GM11168 (cell line): ENCODE measurements at regions not wholly inside any gene's neighbourhood (a gene's known extent, or its start where the extent isn't known, plus 50 kb on each side); places are given as distances from the start of the nearest gene placed in this dataset.

Experiments used
- in situ Hi-C: fragments of 300-500 bp; cut with MboI; formaldehyde crosslinking; loops from one replicate; pipeline ENCODE4 v1.12.0; 2022; ENCODE audit warnings: low sequenced_read_pairs; ENCODE audit not compliant: unreplicated experiment

DNA sequence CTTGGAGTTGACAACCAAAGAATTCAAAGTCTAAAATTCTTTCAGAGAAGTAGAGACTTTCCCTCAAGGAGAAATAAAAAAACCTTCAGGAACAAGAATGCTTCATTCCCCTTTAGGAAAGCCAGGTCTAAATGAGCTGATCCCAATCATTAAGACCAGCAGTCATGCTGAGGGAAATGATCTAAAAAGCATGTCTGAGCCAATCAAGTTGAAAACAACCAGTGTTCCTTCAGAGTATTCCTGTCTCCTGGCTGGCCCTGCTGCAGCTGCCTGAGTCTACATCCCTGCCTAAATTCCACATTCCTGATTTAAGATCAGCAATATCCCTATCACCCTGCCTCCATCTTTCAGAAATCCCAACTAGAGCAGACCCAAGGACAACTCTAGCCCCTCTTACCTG lies 244.5 kb downstream of the PLK2 start:
- in situ Hi-C loops = no loop called here

- in situ Hi-C loops = no loop called here
These were observed 248.4 kb downstream of the PLK2 start for GRCh38 chr5:58211441-58211840.

GRCh38 chr5:58208674-58209073 lies 251.2 kb downstream of the PLK2 start:
- in situ Hi-C loops = no loop called here

DNA sequence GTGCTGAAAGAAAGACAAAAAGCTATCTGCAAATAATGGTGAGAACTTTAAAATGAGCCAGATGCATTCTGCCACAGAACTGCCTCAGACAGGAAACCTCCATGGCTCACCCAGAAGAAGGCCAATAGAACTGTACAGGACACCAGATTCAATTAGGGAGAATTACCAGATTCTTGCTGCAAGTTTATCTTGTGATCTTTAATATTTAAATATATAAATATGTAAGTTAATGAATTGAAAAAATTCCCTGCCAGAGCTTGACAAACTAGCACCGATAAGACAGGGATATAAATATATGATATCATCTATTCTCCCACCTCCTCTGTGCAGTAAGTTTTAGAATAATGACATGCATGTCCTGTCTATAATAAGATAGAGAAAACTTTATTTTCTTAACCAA lies 252.8 kb downstream of the PLK2 start:
- in situ Hi-C loops = no loop called here

DNA sequence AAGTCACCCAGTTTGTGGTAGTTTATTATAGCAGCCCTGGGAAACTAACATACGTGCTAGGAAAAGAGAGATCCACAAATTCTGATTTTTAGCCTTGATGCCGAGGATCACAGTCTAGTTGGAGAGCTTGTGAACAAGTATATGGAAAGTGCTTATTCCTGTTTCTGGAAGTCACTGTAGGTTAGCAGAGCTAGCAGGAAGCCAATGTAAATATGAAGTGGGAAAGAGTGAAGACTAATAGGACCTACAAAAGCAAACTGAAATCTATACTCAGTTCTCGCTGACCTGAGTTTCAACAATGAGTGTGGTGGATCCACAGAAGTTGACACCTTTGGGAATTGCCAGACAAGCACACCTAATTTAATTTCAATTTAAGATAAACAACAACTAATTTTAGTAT lies 254.9 kb downstream of the PLK2 start:
- in situ Hi-C loops = no loop called here

DNA sequence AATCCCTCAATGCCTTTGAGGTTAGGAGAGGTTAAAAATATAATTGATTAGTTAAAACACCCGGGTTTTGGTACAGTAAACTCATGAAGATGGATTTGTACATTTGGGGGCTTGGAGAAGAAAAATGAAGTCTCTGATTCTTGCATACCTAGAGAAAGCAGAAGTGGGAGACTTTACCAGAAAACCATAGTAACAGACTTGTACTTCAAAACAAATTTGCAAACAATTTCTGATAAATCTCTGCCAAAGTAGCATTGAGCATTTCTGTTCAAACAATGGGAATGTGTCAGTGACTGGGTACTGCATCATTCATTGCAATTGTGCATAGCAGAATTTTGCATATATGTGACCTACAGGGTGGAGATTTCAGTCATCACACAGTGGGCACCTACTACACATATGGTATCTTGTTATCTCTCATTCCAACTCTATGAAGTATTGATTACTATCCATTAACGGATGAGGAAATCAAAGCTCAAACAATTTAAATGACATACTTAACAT lies 256.9 kb downstream of the PLK2 start:
- in situ Hi-C loops = no loop called here

DNA sequence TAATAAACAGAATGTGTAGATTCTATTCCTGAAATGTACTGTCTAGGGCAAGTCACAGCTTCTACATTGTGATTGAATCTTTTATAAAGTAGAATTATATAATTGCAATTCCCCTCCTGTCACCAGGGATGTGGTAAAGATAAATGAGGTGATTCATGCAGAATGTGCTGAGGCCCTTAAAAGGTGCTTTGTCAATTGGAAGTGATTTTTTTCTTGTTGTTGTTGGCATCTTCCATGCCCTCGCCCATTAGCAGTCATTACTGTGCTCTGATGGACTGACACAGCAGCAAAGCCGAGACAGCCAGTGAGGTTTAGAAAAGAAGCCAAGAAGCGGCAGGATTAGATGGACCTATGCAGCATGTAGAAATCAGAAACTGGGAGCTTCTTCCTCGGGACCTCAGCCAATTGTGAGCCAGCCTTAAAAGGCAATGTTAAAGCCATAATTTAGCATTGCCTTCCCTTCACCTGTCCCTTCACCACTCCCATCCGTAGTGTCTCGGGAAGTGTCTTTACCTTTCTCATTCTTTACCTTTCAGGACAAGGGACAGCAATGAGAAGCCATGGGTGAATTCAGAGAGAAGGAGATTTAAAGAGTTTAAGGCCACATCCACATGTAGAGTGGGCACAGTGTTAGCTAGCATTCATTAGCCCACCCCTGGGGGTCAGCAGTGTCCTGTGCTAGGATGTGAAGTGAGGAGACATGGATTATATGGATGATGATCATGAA lies 257.8 kb downstream of the PLK2 start:
- in situ Hi-C loops = no loop called here

GRCh38 chr5:58200451-58200850 lies 259.4 kb downstream of the PLK2 start:
- in situ Hi-C loops = no loop called here

DNA sequence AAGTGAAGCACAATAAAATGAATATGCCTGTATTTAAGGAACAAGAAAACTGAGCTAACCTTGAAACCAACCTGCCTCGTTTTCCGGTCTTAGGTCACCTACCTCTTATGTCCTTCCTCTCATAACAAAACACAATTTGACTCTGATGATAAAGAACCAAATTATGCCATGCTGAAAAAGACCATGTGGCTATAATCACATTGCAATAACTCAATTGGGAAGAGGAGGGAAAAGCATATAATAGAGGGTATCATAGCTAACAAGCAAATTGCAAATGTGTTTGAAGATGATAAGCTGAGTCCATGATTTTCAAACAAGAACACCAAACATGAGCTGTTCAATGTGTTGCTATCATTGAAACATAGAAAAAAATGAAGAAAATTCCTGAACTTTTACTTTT lies 260.8 kb downstream of the PLK2 start:
- in situ Hi-C loops = no loop called here

- in situ Hi-C loops = no loop called here
These were observed 261.6 kb downstream of the PLK2 start for GRCh38 chr5:58198330-58198729.

DNA sequence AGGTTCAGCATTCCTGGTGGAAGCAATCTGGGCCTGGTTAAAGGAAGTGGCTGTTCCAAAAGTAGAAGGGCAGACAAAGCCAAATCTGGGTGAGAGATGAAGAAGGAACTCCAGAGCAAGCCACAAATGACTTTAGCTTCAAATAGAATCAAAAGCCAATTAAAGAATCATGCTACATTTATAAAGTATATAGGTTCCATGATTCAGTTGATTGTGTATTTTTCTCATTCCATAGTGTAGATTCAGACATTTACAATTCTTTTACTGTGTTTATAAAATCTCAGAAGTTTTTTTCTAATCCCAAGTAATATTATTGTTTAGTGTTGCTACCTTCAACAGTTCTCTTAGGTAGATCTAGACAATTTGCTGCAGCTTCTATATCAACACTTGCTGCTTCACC lies 262.0 kb downstream of the PLK2 start:
- in situ Hi-C loops = no loop called here

DNA sequence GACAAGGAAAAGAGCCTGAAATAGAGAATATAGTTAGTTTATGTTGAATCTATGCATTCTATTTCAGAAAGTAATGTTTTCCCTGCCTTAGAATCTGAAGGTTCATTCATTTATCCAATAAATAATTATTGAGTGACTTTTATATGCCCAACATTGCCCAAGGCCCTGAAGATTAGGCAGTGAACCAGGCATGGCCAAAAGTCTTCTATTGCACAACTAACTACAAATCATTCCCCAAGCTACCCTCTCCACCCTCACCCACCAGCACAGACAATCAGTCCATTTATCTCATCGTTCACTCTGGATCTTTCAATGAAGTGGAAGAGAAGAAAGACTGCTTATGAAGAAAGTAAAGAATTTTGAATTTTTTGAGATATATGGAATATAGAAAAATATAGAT lies 268.4 kb downstream of the PLK2 start:
- in situ Hi-C loops = no loop called here

DNA sequence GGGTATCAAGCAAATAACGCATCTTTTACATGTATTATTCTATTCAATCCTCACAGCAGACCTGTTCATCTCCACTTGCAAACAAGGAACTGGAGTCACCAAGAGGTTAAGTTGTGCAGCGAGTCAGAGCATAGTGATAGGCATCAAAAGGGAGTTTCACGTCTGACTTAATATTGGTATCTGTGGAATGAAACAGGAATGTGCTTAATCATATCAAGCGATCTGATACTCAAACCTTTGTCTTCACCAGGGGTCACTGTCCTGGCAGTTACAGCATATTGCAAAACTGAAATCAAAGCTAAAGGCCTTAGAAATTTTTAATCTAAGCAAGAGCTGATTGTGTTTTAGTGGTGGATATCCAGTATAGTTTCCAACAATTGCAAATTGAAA lies 271.6 kb downstream of the PLK2 start:
- in situ Hi-C loops = no loop called here

DNA sequence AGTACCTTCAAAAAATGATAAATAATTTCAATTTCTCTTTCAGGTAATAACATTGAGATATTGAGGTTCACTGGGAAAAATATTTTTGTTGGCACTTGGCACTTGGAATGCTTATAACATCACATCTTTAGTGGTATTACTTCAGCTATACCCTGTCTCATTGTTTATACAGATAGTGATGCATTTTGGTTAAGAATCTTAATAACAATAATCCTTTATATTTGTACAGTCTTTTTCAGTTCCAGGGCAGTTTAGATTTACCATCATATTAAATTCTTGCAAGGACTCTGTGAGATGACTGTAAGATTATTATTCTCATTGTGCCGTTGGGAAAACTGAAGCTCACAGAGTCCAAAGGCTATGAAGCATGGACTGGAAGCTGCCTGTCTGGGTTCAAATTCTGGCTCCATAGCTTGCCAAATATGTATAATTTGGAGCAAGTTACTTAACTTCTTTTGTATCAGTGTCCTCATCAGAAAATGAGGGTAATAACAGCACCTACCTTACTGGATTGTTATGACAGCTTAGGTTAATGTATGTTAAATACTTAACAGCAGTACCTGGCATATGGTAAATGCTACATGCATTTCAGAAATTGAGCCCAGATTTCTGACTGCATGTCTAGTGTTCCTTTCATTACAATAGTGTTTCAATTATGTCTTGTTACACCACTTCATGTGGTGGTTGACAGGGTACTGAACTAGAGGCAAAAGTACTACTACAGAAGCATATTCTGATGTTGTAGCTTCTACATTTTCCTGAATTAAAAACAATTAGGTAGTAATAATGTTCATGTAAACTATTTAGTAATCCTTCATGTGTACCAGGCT lies 272.2 kb downstream of the PLK2 start:
- in situ Hi-C loops = no loop called here

GRCh38 chr5:58185801-58186200 lies 274.1 kb downstream of the PLK2 start:
- in situ Hi-C loops = no loop called here

- in situ Hi-C loops = no loop called here
These were observed 274.5 kb downstream of the PLK2 start for GRCh38 chr5:58185397-58185796.

GRCh38 chr5:58184910-58185309 lies 275.0 kb downstream of the PLK2 start:
- in situ Hi-C loops = no loop called here

GRCh38 chr5:58183786-58184085 lies 276.1 kb downstream of the PLK2 start:
- in situ Hi-C loops = no loop called here

GRCh38 chr5:58183078-58183785 lies 276.7 kb downstream of the PLK2 start:
- in situ Hi-C loops = no loop called here

GRCh38 chr5:58182287-58182841 lies 277.5 kb downstream of the PLK2 start:
- in situ Hi-C loops = no loop called here
